ENCODE measurements at regions not wholly inside any gene's neighbourhood (a gene's known extent, or its start where the extent isn't known, plus 50 kb on each side); places are given as distances from the start of the nearest gene placed in this dataset.

DNA sequence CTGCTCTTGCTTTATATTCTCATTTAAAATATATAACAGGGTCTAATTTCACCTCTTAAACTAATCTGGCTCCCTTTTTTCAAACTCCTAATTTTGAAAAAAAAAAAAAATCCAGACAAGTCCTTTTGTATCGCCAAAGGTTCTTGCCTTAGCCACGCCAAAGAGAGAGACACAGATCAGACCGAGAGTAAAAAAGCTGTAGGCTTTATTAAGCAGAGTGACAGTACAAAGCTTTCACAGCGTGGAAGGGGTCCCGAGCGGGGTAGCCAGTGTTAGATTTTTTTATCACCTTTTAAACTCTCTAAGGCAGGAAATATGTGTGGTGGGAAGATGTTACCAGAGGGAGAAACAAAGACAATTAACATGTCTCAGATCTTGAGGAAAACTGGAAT is 54.1 kb downstream of the PAGE2 start:
- no CpG with 5 or more reads among the region's 6 CpGs for WGBS, 2 experiments (ENCODE audit: extremely low coverage in 2 of 2, insufficient read length in 1 of 2)
- Histone ChIP-seq H3K9ac (ENCODE audit: low read depth, low read length) (no peak overlapping the region), H3K4me2 (ENCODE audit: low read depth, low read length) (no peak overlapping the region), H2BK5ac (ENCODE audit: low read depth, low read length, poor library complexity, severe bottlenecking) (no peak overlapping the region), H3K4me3 (ENCODE audit: insufficient read depth, low read depth, low read length) (no peak overlapping the region), H3K27me3 (ENCODE audit: control insufficient read depth, insufficient read depth, low read length) (no peaks in the 10 kb centered on the region), H3K56ac (ENCODE audit: extremely low read depth, insufficient read depth, low read length) (no peak overlapping the region), H2AK5ac (ENCODE audit: low read depth, low read length) (no peak overlapping the region), H4K8ac (ENCODE audit: low read depth in 2 of 2, low read length in 2 of 2) (no peak overlapping the region), H2AFZ (replicated peaks; ENCODE audit: low read length, poor library complexity) (no peak overlapping the region), H4K5ac (ENCODE audit: low read depth, low read length) (no peak overlapping the region), H3K9me1 (ENCODE audit: insufficient read depth, low read length) (no peaks in the 10 kb centered on the region), H3K23ac (ENCODE audit: low read depth, low read length) (no peak overlapping the region), H2BK20ac (ENCODE audit: low read depth, low read length) (no peak overlapping the region), H2BK120ac (ENCODE audit: low read depth, low read length) (no peak overlapping the region), H3K9me3 (ENCODE audit: control insufficient read depth, insufficient read depth, low read length) (no peaks in the 10 kb centered on the region), H3K79me1 (ENCODE audit: low read depth in 1 of 2, low read length in 2 of 2) (no peaks in the 10 kb centered on the region), H3K4ac (ENCODE audit: low read depth, low read length) (no peak overlapping the region), H2BK15ac (ENCODE audit: low read depth, low read length) (no peak overlapping the region), H3K14ac (replicated peaks; ENCODE audit: low read depth, low read length) (no peak overlapping the region), H4K20me1 (ENCODE audit: insufficient read depth, low read length) (no peaks in the 10 kb centered on the region), H2AK9ac (replicated peaks; ENCODE audit: low read depth, low read length, poor library complexity) (no peak overlapping the region), H3K36me3 (ENCODE audit: control insufficient read depth, insufficient read depth, low read length) (no peaks in the 10 kb centered on the region), H4K91ac (ENCODE audit: insufficient read depth, low read depth, low read length) (no peak overlapping the region), H3K27ac (ENCODE audit: insufficient read depth, low read length) (no peak overlapping the region), H3K18ac (ENCODE audit: low read depth, low read length) (no peak overlapping the region), H3K4me1 (ENCODE audit: control insufficient read depth, insufficient read depth, low read length) (no peaks in the 10 kb centered on the region)
- CTCF ChIA-PET, result no interaction called here
- DNase-seq, result no peak
- TF ChIP-seq MAFK (IDR thresholded peaks at IDR 0.05; ENCODE audit: low read depth, low read length) (no peak), RAD21 (IDR thresholded peaks at IDR 0.05; ENCODE audit: low read length) (no peak), FOS (IDR thresholded peaks at IDR 0.05; ENCODE audit: low read depth, low read length) (no peak), RFX5 (IDR thresholded peaks at IDR 0.05; ENCODE audit: low read depth, low read length) (no peak), NFE2L2 (IDR thresholded peaks at IDR 0.05; ENCODE audit: low read depth, low read length) (no peak), MXI1 (IDR thresholded peaks at IDR 0.05; ENCODE audit: borderline replicate concordance, low read depth, low read length) (no peak), SMC3 (IDR thresholded peaks at IDR 0.05; ENCODE audit: low read depth, low read length) (no peak), CHD1 (IDR thresholded peaks at IDR 0.05; ENCODE audit: low read depth, low read length) (no peak), CEBPB (IDR thresholded peaks at IDR 0.05; ENCODE audit: low read depth, low read length) (no peak), RCOR1 (IDR thresholded peaks at IDR 0.05; ENCODE audit: insufficient replicate concordance, low read length) (no peak), POLR2A (IDR thresholded peaks at IDR 0.05; ENCODE audit: low read depth, low read length) (no peak), BHLHE40 (IDR thresholded peaks at IDR 0.05; ENCODE audit: low read depth, low read length) (no peak), MAZ (IDR thresholded peaks at IDR 0.05; ENCODE audit: borderline replicate concordance, low read depth, low read length) (no peak)
- TF ChIP-seq, protein P1, sequence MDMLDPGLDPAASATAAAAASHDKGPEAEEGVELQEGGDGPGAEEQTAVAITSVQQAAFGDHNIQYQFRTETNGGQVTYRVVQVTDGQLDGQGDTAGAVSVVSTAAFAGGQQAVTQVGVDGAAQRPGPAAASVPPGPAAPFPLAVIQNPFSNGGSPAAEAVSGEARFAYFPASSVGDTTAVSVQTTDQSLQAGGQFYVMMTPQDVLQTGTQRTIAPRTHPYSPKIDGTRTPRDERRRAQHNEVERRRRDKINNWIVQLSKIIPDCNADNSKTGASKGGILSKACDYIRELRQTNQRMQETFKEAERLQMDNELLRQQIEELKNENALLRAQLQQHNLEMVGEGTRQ (IDR thresholded peaks at IDR 0.05; ENCODE audit: low read depth, low read length), result no peak
- TF ChIP-seq, protein P2, sequence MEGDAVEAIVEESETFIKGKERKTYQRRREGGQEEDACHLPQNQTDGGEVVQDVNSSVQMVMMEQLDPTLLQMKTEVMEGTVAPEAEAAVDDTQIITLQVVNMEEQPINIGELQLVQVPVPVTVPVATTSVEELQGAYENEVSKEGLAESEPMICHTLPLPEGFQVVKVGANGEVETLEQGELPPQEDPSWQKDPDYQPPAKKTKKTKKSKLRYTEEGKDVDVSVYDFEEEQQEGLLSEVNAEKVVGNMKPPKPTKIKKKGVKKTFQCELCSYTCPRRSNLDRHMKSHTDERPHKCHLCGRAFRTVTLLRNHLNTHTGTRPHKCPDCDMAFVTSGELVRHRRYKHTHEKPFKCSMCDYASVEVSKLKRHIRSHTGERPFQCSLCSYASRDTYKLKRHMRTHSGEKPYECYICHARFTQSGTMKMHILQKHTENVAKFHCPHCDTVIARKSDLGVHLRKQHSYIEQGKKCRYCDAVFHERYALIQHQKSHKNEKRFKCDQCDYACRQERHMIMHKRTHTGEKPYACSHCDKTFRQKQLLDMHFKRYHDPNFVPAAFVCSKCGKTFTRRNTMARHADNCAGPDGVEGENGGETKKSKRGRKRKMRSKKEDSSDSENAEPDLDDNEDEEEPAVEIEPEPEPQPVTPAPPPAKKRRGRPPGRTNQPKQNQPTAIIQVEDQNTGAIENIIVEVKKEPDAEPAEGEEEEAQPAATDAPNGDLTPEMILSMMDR (conservative IDR thresholded peaks at IDR 0.05; ENCODE audit: low read depth, low read length), result no peak
- TF ChIP-seq, protein P3, sequence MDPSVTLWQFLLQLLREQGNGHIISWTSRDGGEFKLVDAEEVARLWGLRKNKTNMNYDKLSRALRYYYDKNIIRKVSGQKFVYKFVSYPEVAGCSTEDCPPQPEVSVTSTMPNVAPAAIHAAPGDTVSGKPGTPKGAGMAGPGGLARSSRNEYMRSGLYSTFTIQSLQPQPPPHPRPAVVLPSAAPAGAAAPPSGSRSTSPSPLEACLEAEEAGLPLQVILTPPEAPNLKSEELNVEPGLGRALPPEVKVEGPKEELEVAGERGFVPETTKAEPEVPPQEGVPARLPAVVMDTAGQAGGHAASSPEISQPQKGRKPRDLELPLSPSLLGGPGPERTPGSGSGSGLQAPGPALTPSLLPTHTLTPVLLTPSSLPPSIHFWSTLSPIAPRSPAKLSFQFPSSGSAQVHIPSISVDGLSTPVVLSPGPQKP (IDR thresholded peaks at IDR 0.05; ENCODE audit: borderline replicate concordance, low read depth, low read length), result no peak
- intact Hi-C loops (cut with micrococcal nuclease) (no loop called here), in situ Hi-C loops (cut with MboI; ENCODE audit: low sequenced_read_pairs) (no loop called here), dilution Hi-C loops (cut with HindIII; ENCODE audit: low sequenced_read_pairs, unreplicated experiment) (no loop called here)
- POLR2A ChIA-PET (ENCODE audit: unreplicated experiment), result no interaction called here
- no peak for ATAC-seq (ENCODE audit: low read depth)
- no TSS peak for BruUV-seq (replicated peaks)

All from IMR-90 (cell line).